GM18861 (cell line): ENCODE measurements at regions not wholly inside any gene's neighbourhood (a gene's known extent, or its start where the extent isn't known, plus 50 kb on each side); places are given as distances from the start of the nearest gene placed in this dataset.

Experiments
- ATAC-seq: cut with Tn5 transposase; IDR thresholded peaks from one replicate; pipeline ENCODE4 v1.9.1; 2021; ENCODE audit not compliant: unreplicated experiment

DNA sequence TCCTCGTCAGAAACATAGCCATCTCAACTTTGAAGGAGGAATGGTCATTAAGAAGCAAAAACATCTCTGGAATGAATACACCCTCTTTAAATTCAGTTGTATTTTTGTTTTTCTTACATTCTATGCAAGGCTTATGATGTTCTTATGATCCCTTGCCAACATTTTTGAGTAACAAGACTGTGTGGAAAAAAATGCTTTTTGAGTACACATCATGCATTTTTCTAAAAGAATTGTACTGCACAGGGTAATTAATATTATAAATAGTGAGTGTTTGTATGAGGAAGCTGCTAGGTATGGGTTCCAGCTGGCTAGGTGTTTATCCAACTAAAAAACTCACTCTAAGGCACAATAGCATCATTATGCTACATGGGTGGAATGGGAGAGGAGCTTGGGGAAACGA, 59.0 kb upstream of the SPATS2L start:
- no peak for ATAC-seq

DNA sequence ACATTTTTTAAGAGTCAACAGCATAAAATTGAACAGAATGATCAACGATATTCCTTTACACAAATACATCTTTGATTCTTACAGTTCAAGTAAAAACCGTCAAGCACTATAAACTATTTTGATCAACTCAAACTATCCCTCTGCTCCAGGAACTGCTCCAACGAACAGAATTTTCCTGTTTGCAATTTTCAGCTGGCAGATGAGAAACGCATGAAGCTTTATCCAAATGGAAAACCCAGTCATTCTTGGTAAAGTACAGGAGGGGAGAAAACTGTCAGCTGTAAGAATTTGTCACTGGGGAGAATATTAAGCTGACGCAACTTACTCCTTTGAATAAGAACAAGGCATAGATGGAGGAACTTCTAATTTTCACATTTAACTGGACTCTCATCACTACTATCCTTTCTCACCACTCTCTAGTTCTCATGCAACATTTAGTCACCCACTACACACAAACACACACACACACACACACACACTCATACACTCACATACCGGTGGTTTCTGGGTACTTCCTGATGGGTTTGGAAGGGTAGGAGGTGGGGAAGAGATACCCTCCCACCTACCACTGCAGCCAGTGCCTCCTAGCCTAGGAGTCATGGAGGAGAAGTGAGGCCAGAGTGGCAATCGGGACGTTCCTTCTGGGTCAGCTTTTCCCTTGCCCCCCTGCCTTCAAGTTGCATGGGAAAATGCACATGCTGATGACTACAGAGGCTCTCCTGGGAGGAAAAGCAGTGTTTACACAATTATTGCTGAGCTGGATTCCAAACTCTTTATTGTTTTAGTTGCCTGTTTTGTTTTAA, 54.0 kb upstream of the SPATS2L start:
- ATAC-seq: no peak

- ATAC-seq: no peak
These were observed 52.9 kb upstream of the SPATS2L start for GRCh38 chr2:200253639-200254038.

GRCh38 chr2:200254773-200255172, 51.7 kb upstream of the SPATS2L start:
- no peak for ATAC-seq

DNA sequence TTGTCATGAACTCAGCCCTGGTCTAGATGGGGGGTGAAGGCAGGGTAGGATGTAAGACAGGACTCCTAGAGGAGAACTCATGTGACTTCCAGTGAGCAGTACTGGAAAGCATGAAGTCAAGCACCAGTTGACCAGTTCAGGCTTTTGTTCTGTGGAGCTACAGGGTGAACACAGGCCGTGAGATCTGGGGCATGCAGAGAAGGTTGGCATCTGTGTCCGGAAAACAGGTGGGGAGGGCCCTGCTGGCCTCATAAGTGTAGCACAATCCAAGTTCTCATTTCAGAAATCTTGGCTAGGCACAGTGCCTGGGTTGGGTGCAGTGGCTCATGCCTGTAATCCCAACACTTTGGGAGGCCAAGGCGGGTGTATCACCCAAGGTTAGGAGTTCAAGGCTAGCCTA, 50.9 kb upstream of the SPATS2L start:
- ATAC-seq: no peak
